ENCODE measurements at regions not wholly inside any gene's neighbourhood (a gene's known extent, or its start where the extent isn't known, plus 50 kb on each side); places are given as distances from the start of the nearest gene placed in this dataset.

- H3K79me2 ChIP-seq (ENCODE audit: control insufficient read depth, insufficient read depth, low read length): no peaks in the 10 kb centered on the region
- ChIA-PET SMC1A (ENCODE audit: uncharacterized antibody, unreplicated experiment) (interaction anchor here (0.6 to 1.0 kb wide), 2 partner anchors 9 to 14 kb away, joined by 3 read pairs; no protein-coding TSS in a partner anchor), RAD21 (ENCODE audit: unreplicated experiment) (no interaction called here), POLR2A (no interaction called here), CTCF (interaction anchor here (3.3 kb wide), 1 partner anchor 13 kb away, joined by 9 read pairs; no protein-coding TSS in a partner anchor)
- H3K4me1 ChIP-seq (ENCODE audit: control insufficient read depth, insufficient read depth, low read length): no peaks in the 10 kb centered on the region
- intact Hi-C loops (cut with micrococcal nuclease; ENCODE audit: unreplicated experiment) (no loop called here), in situ Hi-C loops (cut with MboI) (no loop called here)
- WGBS (ENCODE audit: insufficient coverage, insufficient replicate concordance, low lambda C conversion rate, missing lambda C conversion rate): 54% methylated on average over 4 of the region's 4 CpGs
- BruUV-seq (replicated peaks): no TSS peak
- H3K9ac ChIP-seq (ENCODE audit: control insufficient read depth, insufficient read depth, low read length): no peak overlapping the region
- H3K27me3 ChIP-seq (replicated peaks in 1 of 2; ENCODE audit: control insufficient read depth in 2 of 2, insufficient read depth in 2 of 2, low read length in 1 of 2): no peaks in the 10 kb centered on the region
- H3K4me2 ChIP-seq (ENCODE audit: control insufficient read depth, insufficient read depth): no peak overlapping the region
- H3K4me3 ChIP-seq: no peak overlapping the region
- H4K20me1 ChIP-seq (ENCODE audit: control insufficient read depth, insufficient read depth): no peaks in the 10 kb centered on the region
- no peak for FAIRE-seq
- H3K27ac ChIP-seq (ENCODE audit: control insufficient read depth, insufficient read depth): no peak overlapping the region
- TF ChIP-seq MAX (IDR thresholded peaks at IDR 0.05; ENCODE audit: low read depth, low read length) (no peak), POLR2AphosphoS5 (IDR thresholded peaks at IDR 0.05; ENCODE audit: low read length) (no peak), SIX5 (IDR thresholded peaks at IDR 0.05; ENCODE audit: low read depth, low read length, severe bottlenecking) (no peak), NFYB (IDR thresholded peaks at IDR 0.05; ENCODE audit: insufficient read depth, low read depth, low read length) (no peak), PML (IDR thresholded peaks at IDR 0.05; ENCODE audit: low read length) (no peak), FOXM1 (IDR thresholded peaks at IDR 0.05; ENCODE audit: low read depth, low read length) (no peak), CTCF (IDR thresholded peaks at IDR 0.05 in 2 of 3, conservative IDR thresholded peaks at IDR 0.05 in 1 of 3; ENCODE audit: control insufficient read depth in 2 of 3, extremely low read depth in 1 of 3, insufficient read depth in 1 of 3, low read depth in 3 of 3, low read length in 3 of 3) (no peak), ZSCAN29 (IDR thresholded peaks at IDR 0.05) (no peak)
- TF ChIP-seq, protein P1, sequence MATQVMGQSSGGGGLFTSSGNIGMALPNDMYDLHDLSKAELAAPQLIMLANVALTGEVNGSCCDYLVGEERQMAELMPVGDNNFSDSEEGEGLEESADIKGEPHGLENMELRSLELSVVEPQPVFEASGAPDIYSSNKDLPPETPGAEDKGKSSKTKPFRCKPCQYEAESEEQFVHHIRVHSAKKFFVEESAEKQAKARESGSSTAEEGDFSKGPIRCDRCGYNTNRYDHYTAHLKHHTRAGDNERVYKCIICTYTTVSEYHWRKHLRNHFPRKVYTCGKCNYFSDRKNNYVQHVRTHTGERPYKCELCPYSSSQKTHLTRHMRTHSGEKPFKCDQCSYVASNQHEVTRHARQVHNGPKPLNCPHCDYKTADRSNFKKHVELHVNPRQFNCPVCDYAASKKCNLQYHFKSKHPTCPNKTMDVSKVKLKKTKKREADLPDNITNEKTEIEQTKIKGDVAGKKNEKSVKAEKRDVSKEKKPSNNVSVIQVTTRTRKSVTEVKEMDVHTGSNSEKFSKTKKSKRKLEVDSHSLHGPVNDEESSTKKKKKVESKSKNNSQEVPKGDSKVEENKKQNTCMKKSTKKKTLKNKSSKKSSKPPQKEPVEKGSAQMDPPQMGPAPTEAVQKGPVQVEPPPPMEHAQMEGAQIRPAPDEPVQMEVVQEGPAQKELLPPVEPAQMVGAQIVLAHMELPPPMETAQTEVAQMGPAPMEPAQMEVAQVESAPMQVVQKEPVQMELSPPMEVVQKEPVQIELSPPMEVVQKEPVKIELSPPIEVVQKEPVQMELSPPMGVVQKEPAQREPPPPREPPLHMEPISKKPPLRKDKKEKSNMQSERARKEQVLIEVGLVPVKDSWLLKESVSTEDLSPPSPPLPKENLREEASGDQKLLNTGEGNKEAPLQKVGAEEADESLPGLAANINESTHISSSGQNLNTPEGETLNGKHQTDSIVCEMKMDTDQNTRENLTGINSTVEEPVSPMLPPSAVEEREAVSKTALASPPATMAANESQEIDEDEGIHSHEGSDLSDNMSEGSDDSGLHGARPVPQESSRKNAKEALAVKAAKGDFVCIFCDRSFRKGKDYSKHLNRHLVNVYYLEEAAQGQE (IDR thresholded peaks at IDR 0.05; ENCODE audit: low read depth, low read length): no peak
- H3K9me3 ChIP-seq (replicated peaks; ENCODE audit: control insufficient read depth, insufficient read depth, low read length): no peaks in the 10 kb centered on the region
- no peak for DNase-seq (ENCODE audit: low read depth, low spot score)
- H3K36me3 ChIP-seq (ENCODE audit: control insufficient read depth in 2 of 2, insufficient read depth in 2 of 2, low read length in 1 of 2): no peaks in the 10 kb centered on the region
- no peak overlapping the region for H2AFZ ChIP-seq (ENCODE audit: control insufficient read depth, low read depth, low read length)
- no peak for ATAC-seq
These were observed 143.6 kb upstream of the CBLN2 start for GRCh38 chr18:72687736-72688135.
